HPDE6-E6E7 (cell line): ENCODE measurements at regions not wholly inside any gene's neighbourhood (a gene's known extent, or its start where the extent isn't known, plus 50 kb on each side); places are given as distances from the start of the nearest gene placed in this dataset.
"Not testable (repeated sequence)": the region's sequence is repeated elsewhere in the genome, so short reads cannot be mapped to it uniquely, and the experiment has no call there.

Source experiments
- DNase-seq: peaks from one replicate; pipeline ENCODE4 v3.0.0; 2011; ENCODE audit warnings: missing footprints; ENCODE audit errors: extremely low spot score

GRCh38 chrX:40887476-40887875 lies 152.1 kb upstream of the MED14 start:
- no peak for DNase-seq

- DNase-seq: no peak
These were observed 156.5 kb upstream of the MED14 start for GRCh38 chrX:40891798-40892197.

GRCh38 chrX:40893251-40893910 lies 158.0 kb upstream of the MED14 start:
- DNase-seq: no peak

GRCh38 chrX:40895246-40895645 lies 159.9 kb upstream of the MED14 start:
- no peak for DNase-seq

- no peak for DNase-seq
These were observed 162.5 kb upstream of the MED14 start for GRCh38 chrX:40897718-40898270.

GRCh38 chrX:40904739-40905138 lies 169.4 kb upstream of the MED14 start:
- not testable (repeated sequence) for DNase-seq

GRCh38 chrX:40908026-40908425 lies 172.7 kb upstream of the MED14 start:
- DNase-seq: no peak

- no peak for DNase-seq
These were observed 173.6 kb upstream of the MED14 start for GRCh38 chrX:40908857-40909475.

GRCh38 chrX:40912166-40912565 lies 173.1 kb upstream of the USP9X start:
- DNase-seq: no peak

GRCh38 chrX:40912576-40912975 lies 172.7 kb upstream of the USP9X start:
- no peak for DNase-seq

- DNase-seq: no peak
These were observed 164.9 kb upstream of the USP9X start for GRCh38 chrX:40920351-40920750.

- DNase-seq: no peak
These were observed 162.9 kb upstream of the USP9X start for GRCh38 chrX:40922307-40922706.

- DNase-seq: not testable (repeated sequence)
These were observed 158.4 kb upstream of the USP9X start for GRCh38 chrX:40926739-40927427.

- DNase-seq: no peak
These were observed 157.2 kb upstream of the USP9X start for GRCh38 chrX:40928076-40928475.

- no peak for DNase-seq
These were observed 153.3 kb upstream of the USP9X start for GRCh38 chrX:40931921-40932320.

- DNase-seq: no peak
These were observed 152.0 kb upstream of the USP9X start for GRCh38 chrX:40933132-40933705.

GRCh38 chrX:40933706-40934425 lies 151.4 kb upstream of the USP9X start:
- no peak for DNase-seq

GRCh38 chrX:40936827-40937226 lies 148.4 kb upstream of the USP9X start:
- no peak for DNase-seq

GRCh38 chrX:40938423-40938822 lies 146.8 kb upstream of the USP9X start:
- DNase-seq: no peak

- DNase-seq: no peak
These were observed 142.1 kb upstream of the USP9X start for GRCh38 chrX:40943093-40943641.

- peak; percentile 60 for DNase-seq
These were observed 139.9 kb upstream of the USP9X start for GRCh38 chrX:40945361-40945713.

GRCh38 chrX:40947276-40947675 lies 138.0 kb upstream of the USP9X start:
- no peak for DNase-seq
